HFF-Myc (cell line): ENCODE measurements at regions not wholly inside any gene's neighbourhood (a gene's known extent, or its start where the extent isn't known, plus 50 kb on each side); places are given as distances from the start of the nearest gene placed in this dataset.
A peak's percentile ranks its signal among the peaks of the same experiment; 100 is the strongest.

ENCODE experiments used
- DNase-seq: peaks from one replicate; pipeline ENCODE4 v3.0.0-alpha.2; 2011; ENCODE audit warnings: low read depth; ENCODE audit errors: extremely low read depth
- H3K4me3 ChIP-seq: replicated peaks from 2 replicates; pipeline ENCODE4 v1.5.1; 2011; ENCODE audit warnings: low read depth, mild to moderate bottlenecking, control low read depth, low read length
- TF ChIP-seq, protein P1 (sequence below): IDR thresholded peaks from 2 replicates; pipeline ENCODE4 v1.5.1; 2012; ENCODE audit warnings: mild to moderate bottlenecking, low read depth, low read length, control low read depth; ENCODE audit errors: missing control alignments

DNA sequence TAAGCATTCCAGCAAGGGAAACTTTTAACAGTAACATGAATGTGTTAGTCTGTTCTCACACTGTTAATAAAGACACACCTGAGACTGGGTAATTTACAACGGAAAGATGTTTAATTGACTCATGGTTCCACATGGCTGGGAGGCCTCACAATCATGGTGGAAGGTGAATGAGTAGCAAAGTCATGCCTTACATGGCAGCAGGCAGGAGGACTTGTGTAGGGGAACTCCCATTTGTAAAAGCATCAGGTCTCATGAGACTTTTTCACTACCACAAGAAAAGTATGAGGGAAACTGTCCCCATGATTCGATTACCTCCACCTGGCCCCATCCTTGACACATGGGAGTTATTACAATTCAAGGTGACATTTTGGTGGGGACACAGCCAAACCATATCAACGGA is 168.3 kb downstream of the PAH start:
- no peak overlapping the region for H3K4me3 ChIP-seq
- DNase-seq, result no peak
- TF ChIP-seq, protein P1, sequence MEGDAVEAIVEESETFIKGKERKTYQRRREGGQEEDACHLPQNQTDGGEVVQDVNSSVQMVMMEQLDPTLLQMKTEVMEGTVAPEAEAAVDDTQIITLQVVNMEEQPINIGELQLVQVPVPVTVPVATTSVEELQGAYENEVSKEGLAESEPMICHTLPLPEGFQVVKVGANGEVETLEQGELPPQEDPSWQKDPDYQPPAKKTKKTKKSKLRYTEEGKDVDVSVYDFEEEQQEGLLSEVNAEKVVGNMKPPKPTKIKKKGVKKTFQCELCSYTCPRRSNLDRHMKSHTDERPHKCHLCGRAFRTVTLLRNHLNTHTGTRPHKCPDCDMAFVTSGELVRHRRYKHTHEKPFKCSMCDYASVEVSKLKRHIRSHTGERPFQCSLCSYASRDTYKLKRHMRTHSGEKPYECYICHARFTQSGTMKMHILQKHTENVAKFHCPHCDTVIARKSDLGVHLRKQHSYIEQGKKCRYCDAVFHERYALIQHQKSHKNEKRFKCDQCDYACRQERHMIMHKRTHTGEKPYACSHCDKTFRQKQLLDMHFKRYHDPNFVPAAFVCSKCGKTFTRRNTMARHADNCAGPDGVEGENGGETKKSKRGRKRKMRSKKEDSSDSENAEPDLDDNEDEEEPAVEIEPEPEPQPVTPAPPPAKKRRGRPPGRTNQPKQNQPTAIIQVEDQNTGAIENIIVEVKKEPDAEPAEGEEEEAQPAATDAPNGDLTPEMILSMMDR, result no peak

DNA sequence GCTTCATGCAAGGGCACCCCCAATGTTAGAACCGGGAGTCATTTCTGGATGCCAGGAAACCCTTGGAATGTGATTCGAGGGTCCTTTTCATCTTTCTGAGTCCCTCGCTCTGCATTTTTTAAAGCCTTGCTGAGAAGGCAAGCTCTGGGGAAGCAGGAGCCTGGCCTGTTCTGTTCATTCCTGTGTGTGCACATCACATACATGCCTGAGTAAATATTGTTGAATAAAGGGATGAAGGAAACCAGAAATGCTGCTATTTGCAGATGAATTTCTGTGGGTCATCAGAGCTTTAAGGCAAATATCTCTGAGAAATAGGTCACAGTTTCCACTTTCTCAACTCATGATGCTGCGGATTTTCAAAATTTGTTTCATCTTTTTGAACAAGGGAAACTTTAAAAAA is 170.1 kb downstream of the PAH start:
- no peak overlapping the region for H3K4me3 ChIP-seq
- TF ChIP-seq, protein P1, result no peak
- no peak for DNase-seq

DNA sequence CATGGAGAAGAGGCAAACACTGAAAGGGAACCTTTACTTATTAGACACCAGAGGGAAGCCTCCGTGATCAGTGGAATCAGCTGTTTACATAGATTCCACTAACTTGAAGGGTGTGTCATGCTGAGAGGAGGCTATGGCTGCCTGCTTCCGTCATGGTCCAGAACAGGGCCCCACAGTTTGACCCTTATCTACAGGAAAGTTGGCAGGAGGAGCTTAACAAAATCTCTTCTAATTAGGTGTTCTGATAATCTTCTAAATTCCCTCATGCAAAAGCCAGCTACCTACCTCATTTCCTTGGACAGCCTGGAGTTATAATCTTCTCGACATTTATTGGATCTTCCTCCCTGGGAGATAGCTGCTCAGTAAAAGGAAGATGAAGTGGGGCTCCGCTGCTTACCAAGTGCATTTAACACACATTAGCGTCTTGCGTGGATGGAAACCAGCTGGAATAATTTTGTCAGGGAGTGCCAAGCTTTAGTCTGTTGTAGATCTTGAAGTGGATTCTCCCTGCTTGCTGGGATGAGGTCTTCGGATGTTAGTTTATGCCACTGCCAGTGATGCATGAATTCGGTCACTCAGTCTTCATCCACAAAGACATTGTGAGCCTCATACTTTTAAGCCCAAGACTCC is 171.0 kb downstream of the PAH start:
- DNase-seq, result no peak
- TF ChIP-seq, protein P1, result no peak

DNA sequence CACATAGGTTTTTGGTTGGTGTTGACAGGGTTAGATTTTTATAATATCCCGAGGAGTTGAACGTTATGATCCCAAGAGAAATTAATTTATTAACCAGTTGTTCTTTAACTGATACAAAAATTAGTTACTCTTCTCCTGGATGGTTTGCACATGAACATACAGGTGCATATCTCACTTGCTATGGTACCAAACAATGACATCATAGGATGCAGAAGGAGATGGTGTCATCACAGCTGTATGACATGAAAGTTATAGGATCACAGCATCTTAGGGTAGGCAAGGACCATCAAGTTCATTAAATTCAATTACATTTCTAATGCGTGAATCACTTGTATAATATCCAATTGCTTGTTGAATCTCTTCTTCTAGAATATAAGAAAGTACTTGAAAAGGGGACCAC is 175.8 kb downstream of the PAH start:
- TF ChIP-seq, protein P1, result no peak
- no peak for DNase-seq
- no peak overlapping the region for H3K4me3 ChIP-seq

More for the DNA sequence above, 171.0 kb downstream of the PAH start:
- H3K4me3 ChIP-seq, result no peak overlapping the region

DNA sequence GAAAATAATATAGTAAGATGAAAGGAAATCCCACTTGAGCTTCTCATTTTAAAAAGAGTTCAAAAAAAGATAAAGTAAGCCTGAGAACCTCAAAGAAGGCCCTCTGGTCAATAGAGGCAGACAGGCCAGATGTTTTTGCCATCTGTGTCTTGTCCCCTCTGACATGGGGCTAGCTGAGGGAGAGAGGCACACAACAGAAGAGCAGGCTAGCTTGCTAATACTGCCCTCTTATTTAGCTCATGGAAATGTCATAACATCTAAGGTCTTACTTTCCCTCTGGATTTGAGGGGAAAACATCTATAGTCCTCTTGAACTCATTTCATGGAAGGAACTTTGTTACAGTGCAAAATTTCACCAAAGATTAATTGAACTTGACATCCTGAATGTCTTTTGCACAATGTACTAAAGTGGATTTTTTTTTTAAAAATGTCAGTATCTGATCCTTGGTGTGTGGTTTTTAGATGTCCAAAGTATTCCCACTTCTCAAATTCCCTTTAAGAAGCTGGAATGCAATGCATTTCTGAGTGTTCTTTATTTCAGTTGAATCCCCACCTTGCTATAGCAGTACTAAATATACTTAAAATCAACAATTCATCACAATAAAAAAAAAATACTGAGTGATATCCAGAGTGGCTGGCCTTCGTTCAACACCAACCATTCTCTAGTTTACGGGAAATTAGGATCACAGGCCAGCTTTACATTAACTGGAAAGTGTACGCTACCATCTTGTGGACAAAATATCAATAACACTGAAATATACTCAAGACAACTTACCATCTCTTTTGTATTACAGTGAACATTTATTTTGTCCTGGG is 176.7 kb downstream of the PAH start:
- H3K4me3 ChIP-seq, result no peak overlapping the region
- TF ChIP-seq, protein P1, result no peak
- DNase-seq, result peak; percentile 14

DNA sequence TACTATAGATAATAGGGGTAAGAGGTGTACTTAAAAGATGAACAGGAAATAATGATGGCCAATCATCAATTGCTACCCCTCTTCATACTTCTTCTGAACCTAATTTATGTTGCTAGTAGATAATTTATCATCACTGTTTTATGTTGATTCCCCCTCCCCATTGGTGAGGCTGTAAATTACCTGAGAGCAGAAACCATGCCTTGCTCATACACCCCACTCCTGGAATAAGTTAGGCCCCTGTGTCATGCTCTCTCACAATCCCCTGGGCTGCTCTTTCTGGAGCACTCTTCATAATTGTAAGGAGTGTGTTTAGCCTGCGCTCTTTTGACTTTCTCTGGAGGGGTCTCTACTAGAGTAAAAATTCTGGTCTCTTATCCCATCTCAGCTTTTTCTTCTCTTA is 180.7 kb downstream of the PAH start:
- TF ChIP-seq, protein P1, result no peak
- no peak overlapping the region for H3K4me3 ChIP-seq
- no peak for DNase-seq
